HuH-7.5 (cell line): ENCODE measurements at regions not wholly inside any gene's neighbourhood (a gene's known extent, or its start where the extent isn't known, plus 50 kb on each side); places are given as distances from the start of the nearest gene placed in this dataset.
"Not testable (repeated sequence)": the region's sequence is repeated elsewhere in the genome, so short reads cannot be mapped to it uniquely, and the experiment has no call there.

Experiments used
- DNase-seq: peaks from one replicate; pipeline ENCODE4 v3.0.0; 2011; ENCODE audit warnings: low spot score

- DNase-seq = no peak
Observed at GRCh38 chr14:48580692-48581091, 905.3 kb upstream of the MDGA2 start.

DNA sequence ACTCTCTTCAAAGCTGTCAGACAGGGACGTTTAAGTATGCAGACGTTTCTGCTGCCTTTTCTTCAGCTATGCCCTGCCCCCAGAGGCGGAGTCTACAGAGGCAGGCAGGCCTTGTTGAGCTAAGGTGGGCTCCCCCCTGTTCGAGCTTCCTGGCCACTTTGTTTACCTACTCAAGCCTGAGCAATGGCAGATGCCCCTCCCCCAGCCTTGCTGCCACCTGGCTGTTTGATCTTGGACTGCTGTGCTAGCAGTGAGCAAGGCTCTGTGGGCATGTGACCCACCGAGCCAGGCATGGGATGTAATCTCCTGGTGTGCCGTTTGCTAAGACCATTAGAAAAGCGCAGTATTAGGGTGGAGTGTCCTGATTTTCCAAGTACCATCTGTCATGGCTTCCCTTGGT is 900.4 kb upstream of the MDGA2 start:
- no peak for DNase-seq

GRCh38 chr14:48568688-48569087 is 893.3 kb upstream of the MDGA2 start:
- DNase-seq = no peak

- DNase-seq = no peak
Observed at GRCh38 chr14:48568252-48568651, 892.8 kb upstream of the MDGA2 start.

DNA sequence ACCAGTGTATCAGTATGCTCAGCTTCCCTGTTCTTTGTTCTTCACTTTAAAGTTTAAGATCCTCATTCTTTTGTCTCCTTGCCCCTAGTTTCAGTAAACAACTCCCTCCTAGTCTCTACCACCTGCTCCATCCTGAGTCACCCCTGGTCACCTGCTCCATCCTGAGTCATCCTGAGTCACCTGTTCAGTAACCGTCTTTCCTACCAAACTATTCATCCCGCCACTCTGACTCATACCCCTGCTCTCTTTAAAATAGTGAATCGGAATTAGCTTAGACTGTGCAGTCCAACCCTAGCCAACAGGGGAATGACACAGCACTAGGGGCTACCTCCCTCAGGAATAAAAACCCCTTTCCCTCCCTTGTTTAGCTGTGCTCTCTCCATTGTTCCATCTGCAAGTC is 888.1 kb upstream of the MDGA2 start:
- no peak for DNase-seq

DNA sequence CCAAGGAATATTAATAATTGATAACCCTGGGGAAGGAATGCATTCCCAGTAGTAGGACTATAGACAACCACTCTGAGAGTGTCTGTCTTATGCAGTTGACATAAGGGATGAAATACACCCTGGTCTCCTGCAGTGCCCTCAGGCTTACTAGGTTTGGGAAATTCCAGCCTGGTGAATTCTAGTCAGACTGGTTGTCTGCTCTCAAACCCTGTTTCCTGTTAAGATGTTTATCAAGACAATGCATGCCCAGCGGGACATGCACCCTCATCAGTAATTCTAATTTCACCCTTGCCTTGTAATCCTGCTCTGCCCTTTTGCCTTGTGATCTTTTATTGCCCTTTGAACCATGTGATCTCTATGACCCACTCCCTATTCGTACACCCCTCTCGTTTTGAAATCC is 886.0 kb upstream of the MDGA2 start:
- not testable (repeated sequence) for DNase-seq

GRCh38 chr14:48560421-48560820 is 885.0 kb upstream of the MDGA2 start:
- DNase-seq = no peak

DNA sequence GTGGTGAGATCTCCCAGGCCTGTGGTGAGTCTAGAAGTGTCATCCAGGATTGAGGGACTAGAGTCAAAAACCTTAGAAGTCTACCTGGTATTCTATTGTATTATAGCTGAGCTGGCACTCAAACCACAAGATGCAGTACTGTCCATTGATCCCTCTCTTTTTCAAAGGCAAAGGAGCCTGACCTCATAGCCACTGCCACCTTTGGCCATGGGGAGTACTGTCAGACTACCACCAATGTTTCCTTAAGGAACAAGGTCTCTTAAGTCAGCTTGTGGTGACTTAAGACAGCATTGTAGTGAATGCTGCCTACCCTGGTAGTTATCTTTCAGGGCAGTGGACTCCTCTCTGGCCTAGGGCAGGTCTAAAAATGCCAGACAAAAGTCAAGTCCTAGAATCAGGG is 878.0 kb upstream of the MDGA2 start:
- no peak for DNase-seq

- no peak for DNase-seq
Observed at GRCh38 chr14:48546996-48547395, 871.6 kb upstream of the MDGA2 start.

DNA sequence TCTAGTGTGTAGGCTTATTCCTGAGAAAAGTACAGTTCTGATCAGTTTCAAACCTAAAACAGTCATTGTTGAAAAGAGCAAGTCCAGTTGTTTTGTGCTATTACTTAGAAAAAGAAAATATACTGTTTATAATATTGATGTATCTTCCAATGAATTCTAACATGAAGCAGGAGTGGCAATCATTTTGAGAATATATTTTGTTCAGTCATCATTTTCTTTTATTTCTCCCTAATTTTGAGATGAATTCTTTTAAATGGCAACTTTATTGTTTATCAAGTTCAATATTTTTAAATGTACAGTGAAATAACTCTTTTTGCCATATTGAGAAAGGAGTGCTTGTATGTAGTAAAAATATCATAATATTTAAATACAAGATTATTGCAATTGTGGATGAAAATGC is 862.2 kb upstream of the MDGA2 start:
- no peak for DNase-seq

DNA sequence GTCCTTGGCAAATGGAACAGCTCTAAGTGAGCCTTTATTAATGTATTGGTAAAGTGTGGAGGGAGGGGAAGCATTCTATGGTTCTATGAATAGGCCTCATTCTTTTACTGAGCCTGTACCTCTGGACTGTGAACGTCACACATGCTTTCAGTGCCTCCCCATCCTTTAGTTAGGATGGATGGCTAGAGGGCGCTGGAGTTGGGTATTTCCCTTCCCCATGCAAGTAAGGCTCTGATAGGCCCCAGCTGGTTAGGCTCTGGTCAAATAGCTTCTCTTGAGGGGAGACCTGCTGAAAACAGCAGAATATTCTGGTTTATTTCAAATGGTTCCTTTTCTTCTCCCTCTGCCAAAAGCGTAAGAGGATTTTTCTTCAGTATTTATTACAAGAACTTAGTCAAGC is 860.9 kb upstream of the MDGA2 start:
- DNase-seq = no peak

DNA sequence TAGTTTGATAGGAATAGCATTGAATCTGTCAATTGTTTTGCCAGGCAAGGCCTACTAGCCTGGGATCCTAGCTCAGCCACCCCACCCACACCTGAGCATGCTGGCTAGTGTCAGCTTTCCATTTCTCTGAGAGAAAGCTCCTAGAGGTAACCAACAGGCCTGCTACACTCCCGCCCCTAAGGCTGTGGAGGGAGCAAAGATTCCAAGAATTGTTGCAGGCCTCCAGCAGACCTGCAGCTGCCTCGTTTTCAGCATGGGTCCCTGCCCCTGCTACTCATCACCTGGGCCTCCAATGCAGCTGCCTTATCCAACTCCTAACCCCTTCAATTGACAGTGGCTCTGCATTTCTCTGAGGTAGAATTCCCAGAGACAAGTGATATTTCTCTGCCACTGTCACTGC is 852.4 kb upstream of the MDGA2 start:
- no peak for DNase-seq

DNA sequence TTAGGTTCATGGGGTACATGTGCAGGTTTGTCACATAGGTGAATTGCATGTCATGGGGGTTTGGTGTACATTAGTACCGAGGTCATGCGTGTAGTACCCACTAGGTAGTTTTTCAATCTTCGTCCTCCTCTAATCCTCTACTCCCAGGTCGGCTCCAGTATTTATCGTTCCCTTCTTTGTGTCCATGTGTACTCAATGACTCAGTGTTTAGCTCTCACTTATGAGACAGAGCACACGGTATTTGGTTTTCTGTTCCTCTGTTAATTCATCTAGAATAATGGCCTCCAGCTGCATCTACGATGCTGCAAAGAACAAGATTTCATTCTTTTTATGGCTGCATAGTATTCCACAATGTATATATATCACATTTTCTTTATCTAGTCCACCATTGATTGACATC is 850.9 kb upstream of the MDGA2 start:
- no peak for DNase-seq

GRCh38 chr14:48504921-48505320 is 829.5 kb upstream of the MDGA2 start:
- DNase-seq = no peak

DNA sequence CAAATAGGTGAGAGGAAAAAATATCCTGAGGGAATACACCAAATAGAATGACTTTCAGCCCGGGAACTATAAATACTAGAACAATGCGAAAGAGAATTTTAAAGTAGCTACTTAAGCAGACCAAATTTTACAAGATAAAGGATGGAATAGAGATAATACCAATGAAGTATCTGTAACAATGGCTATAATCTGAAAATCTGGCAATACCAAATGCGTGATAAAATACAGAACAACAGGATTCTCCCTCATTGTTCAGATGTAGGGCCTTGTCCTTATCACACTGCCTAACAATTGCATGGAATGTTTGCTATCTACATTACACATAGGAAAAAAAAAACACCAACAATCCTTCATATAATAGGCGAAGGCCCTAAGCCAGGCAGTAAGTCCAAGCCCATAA is 815.4 kb upstream of the MDGA2 start:
- DNase-seq = no peak

DNA sequence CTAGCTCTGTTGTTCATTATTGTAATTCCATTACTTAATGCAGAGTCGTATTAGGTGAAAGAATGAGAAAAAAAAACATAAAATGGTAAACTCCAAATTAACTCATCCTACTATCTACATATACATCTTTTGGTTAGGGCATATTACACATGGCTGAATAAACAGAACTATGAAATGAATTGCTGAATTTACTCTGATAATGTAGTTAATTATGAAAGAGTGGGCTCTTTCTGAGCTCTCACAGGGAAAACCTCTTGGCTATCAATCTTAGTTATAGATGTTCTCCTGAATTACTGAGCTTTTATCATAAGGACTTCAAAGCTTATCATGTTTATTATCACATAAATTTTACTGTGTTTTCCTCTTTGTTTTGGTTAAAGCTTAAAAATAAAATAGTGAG is 798.5 kb upstream of the MDGA2 start:
- DNase-seq = no peak

GRCh38 chr14:48456051-48456450 is 780.6 kb upstream of the MDGA2 start:
- no peak for DNase-seq

- DNase-seq = no peak
Observed at GRCh38 chr14:48454887-48455286, 779.5 kb upstream of the MDGA2 start.

- DNase-seq = no peak
Observed at GRCh38 chr14:48452437-48452995, 777.1 kb upstream of the MDGA2 start.

DNA sequence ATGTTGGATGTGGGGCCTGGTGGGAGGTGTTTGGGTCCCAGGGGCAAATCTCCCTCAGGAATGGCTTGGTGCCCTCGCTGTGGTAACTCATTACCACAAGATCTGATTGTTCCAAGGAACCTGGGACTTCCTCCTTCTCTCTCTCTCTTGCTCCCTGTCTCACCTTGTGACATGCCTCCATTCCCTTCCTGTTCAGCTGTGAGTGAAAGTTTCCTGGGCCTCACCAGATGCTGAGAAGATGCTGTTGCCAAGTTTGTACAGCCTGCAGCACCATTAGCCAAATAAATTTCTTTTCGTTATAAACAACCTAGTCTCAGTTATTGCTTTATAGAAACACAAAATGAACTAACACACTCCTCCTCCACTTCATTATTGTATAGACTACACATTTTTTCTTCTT is 759.8 kb upstream of the MDGA2 start:
- DNase-seq = no peak

DNA sequence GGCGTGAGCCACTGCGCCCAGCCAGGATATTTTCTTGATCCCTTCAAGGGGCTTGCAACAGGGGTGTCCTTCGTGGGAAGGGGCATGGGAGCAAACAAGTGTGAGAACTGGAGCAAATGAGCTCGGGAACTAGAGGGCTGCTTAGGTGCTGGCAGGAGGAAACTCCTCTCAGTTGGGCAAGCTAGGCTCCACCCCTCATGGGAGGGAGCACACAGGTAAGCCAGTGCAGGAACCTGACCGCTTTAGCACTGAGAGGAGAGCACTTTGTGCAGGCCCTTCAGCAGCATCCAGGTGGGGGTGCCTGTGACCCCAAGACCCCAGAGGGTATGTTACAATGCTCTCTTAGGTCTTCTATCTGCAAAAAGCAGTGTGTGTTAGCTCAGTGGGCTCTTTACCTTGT is 755.4 kb upstream of the MDGA2 start:
- no peak for DNase-seq

- DNase-seq = no peak
Observed at GRCh38 chr14:48429512-48429911, 754.1 kb upstream of the MDGA2 start.

GRCh38 chr14:48417715-48418500 is 742.5 kb upstream of the MDGA2 start:
- DNase-seq = no peak

DNA sequence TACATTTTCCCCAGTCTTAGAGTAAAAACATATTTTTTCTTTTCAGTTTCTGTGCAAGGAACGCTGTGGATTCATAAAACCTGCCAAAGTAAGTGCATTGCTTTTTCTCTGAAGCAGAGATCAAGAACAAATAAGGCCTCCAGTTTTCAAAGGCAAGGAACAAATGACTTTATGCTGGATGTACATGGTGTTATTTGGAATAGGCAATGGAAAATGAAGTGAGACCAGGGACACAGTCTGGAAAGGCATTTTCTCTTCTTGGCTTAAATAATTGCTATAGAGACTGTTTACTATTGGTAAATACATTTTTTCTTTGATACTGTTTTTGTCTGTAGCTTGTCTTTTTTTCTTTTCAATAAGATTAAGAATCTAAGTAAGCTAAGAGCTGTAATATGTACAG is 725.9 kb upstream of the MDGA2 start:
- no peak for DNase-seq
